C4-2B (cell line): ENCODE measurements at regions not wholly inside any gene's neighbourhood (a gene's known extent, or its start where the extent isn't known, plus 50 kb on each side); places are given as distances from the start of the nearest gene placed in this dataset.
A peak's percentile ranks its signal among the peaks of the same experiment; 100 is the strongest.

Experiments
- H3K27ac ChIP-seq: fragments of 450-650 bp; 2 replicates; pipeline ENCODE4 v1.5.1; 2017
- ZFX ChIP-seq: fragments of 450-650 bp; IDR thresholded peaks from 2 replicates; pipeline ENCODE4 v1.6.1; 2017
- TF ChIP-seq, protein P1 (sequence below): fragments of 450-650 bp; conservative IDR thresholded peaks from 2 replicates; pipeline ENCODE4 v1.5.1; 2017; ENCODE audit warnings: mild to moderate bottlenecking

DNA sequence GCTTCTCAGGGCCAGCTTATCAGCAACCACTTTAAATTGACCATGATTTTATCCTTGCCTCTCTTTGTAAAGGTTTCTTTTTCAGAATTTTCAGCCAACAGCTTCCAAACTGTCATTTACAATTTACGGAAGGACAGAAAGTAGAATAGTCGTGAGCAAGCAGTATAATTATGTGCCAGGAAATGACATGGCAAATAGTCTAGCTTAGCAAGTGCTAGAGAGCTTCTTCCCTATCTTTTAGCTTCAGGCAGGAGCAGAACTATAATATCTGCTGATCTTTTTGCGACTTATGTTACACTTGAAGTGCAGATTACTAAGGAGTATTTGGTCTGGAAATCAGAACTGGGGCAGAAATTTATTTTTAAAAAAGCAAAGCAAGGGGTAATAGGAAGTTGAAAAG, 123.0 kb upstream of the AP1S2 start:
- no peak overlapping the region for H3K27ac ChIP-seq
- TF ChIP-seq, protein P1, sequence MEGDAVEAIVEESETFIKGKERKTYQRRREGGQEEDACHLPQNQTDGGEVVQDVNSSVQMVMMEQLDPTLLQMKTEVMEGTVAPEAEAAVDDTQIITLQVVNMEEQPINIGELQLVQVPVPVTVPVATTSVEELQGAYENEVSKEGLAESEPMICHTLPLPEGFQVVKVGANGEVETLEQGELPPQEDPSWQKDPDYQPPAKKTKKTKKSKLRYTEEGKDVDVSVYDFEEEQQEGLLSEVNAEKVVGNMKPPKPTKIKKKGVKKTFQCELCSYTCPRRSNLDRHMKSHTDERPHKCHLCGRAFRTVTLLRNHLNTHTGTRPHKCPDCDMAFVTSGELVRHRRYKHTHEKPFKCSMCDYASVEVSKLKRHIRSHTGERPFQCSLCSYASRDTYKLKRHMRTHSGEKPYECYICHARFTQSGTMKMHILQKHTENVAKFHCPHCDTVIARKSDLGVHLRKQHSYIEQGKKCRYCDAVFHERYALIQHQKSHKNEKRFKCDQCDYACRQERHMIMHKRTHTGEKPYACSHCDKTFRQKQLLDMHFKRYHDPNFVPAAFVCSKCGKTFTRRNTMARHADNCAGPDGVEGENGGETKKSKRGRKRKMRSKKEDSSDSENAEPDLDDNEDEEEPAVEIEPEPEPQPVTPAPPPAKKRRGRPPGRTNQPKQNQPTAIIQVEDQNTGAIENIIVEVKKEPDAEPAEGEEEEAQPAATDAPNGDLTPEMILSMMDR, result no peak
- no peak for TF ChIP-seq ZFX

DNA sequence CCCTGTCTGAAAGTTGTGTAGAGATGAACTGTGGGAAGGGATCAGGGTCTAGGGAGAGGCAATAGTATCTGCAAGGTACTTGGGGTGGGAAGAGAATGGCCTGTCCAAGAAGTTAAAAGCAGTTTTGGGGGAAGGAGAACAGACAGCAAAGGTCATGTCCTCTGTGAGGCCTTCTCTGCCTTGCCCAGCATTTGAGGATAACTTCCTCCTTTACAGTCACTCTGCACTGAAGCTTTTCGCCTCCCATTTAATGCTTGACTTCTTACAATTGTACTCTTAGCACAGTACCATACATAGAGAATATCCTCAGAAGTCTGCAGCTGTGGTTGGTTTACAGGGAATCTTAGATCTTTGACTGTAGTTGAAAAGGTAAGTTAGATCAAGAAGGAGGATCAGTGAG, 121.8 kb upstream of the AP1S2 start:
- no peak overlapping the region for H3K27ac ChIP-seq
- TF ChIP-seq ZFX, result no peak
- TF ChIP-seq, protein P1, result no peak

DNA sequence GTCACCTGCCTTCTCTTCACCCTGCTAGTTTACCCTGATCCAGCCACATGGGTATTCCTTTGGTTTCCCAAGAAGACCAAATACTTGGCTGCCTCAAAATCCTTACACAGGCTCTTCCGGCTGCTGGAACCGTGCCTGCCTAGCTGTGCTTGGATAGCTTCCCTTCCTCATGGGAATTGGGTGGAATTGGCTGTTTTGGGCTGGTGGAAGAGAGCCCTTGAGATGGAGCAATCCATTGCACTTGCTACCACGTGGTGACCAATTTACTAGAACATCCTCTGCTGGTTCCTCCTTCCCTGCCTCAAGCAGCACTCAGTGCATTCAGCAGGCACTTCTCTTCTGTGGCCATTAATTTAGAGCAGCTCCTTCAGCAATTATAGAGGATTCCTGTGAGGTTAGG, 119.3 kb upstream of the AP1S2 start:
- H3K27ac ChIP-seq, result no peak overlapping the region
- TF ChIP-seq, protein P1, result no peak
- TF ChIP-seq ZFX, result no peak

DNA sequence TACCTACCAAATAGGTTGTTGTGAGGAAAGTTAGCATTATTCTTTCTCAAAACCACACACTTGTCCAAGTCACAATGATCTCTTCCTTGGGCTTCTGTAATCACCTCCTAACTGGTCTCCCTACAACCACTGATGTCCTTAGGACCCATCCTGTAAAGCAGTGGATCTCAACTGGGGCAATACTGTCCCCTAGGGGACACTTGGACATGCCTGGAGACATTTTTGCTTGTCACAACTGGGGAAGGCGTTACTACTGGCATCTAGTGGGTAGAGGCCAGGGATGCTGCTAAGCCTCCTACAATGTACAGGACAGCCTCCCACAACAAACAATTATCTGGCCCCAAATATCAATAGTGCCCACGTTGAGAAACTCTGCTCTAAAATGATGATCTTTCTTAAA, 118.7 kb upstream of the AP1S2 start:
- H3K27ac ChIP-seq, result no peak overlapping the region
- no peak for TF ChIP-seq ZFX
- TF ChIP-seq, protein P1, result peak; percentile 44

DNA sequence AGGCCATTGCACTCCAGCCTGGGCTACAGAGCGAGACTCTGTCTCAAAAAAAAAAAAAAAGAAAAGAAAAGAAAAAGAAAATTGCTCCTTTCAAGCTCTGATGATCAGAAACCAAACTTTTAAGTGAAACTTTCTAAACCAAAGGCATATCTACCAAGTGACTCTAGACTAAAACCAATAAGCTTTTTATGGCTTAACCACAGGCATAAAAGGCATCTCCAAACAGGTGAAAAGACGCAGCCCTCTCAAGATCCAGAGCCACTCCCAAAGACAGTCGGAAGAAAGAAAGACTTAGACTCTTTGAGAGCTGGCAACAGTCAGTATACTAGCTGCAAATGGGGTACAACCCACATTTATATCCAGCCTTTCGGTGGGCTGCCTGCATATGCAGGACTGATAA, 117.1 kb upstream of the AP1S2 start:
- no peak for TF ChIP-seq ZFX
- TF ChIP-seq, protein P1, result no peak
- H3K27ac ChIP-seq, result no peak overlapping the region

DNA sequence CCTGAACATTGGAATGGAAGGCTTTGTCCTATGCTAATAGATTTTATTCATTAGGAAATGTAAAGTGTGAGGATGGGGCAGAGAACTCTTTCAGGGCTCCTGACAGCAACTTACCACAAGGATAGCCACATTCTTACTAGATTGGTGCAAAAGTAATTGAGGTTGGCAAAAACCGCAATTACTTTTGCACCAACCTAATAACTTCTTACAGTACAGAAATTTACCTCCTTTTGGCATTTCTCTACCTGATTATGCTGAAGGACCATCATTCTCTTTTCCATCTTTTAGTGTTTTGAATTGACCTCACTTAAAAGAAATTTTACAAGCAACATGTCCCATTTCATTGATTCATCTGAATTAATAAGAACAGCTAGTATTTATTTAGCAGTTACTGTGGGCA, 109.2 kb upstream of the AP1S2 start:
- no peak overlapping the region for H3K27ac ChIP-seq
- TF ChIP-seq, protein P1, result no peak
- TF ChIP-seq ZFX, result no peak

DNA sequence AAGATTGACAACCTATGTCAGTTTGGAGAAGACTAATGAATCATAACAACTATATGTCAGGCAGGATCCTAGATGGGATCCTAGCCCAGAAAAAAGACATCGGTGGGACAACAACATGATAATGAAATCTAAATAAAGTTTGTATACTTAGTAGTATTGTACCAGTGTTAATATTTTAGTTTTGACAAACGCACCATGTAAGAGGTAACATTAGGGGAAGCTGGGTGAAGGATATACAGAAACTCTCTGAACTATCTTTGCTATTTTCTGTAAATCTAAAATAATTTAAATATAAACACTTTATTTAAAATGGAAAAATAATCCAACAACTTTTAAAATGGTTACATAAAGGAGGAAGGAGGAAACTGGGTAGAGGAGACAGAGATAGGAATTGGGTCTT, 105.6 kb upstream of the AP1S2 start:
- TF ChIP-seq, protein P1, result no peak
- TF ChIP-seq ZFX, result no peak

More for the DNA sequence above, 105.6 kb upstream of the AP1S2 start:
- no peak overlapping the region for H3K27ac ChIP-seq
